ENCODE measurements at regions not wholly inside any gene's neighbourhood (a gene's known extent, or its start where the extent isn't known, plus 50 kb on each side); places are given as distances from the start of the nearest gene placed in this dataset.

- no peak overlapping the region for H3K27ac ChIP-seq
- CTCF ChIA-PET: interaction anchor here (0.7 kb wide), 1 partner anchor 71 kb away, joined by 4 read pairs; no protein-coding TSS in a partner anchor
- DNase-seq (ENCODE audit: low spot score): no peak
- POLR2A ChIA-PET (ENCODE audit: low non-redundant PET): no interaction called here
- no peak for TF ChIP-seq CTCF (conservative IDR thresholded peaks at IDR 0.05; ENCODE audit: low read depth)
Observed at GRCh38 chr7:114793155-114793845, 128.6 kb upstream of the MDFIC start.

GRCh38 chr7:114795475-114795874 is 126.4 kb upstream of the MDFIC start:
- no peak for TF ChIP-seq CTCF (conservative IDR thresholded peaks at IDR 0.05; ENCODE audit: low read depth)
- CTCF ChIA-PET: no interaction called here
- POLR2A ChIA-PET (ENCODE audit: low non-redundant PET): no interaction called here

GRCh38 chr7:114799628-114800028 is 122.3 kb upstream of the MDFIC start:
- TF ChIP-seq CTCF (conservative IDR thresholded peaks at IDR 0.05; ENCODE audit: low read depth): no peak
- ChIA-PET CTCF (no interaction called here), POLR2A (ENCODE audit: low non-redundant PET) (no interaction called here)
- DNase-seq (ENCODE audit: low spot score): no peak
- no peak overlapping the region for H3K27ac ChIP-seq

More at GRCh38 chr7:114795475-114795874, 126.4 kb upstream of the MDFIC start:
- DNase-seq (ENCODE audit: low spot score): no peak
- no peak overlapping the region for H3K27ac ChIP-seq

- no peak for DNase-seq (ENCODE audit: low spot score)
- TF ChIP-seq CTCF (conservative IDR thresholded peaks at IDR 0.05; ENCODE audit: low read depth): no peak
- no peak overlapping the region for H3K27ac ChIP-seq
- ChIA-PET CTCF (no interaction called here), POLR2A (ENCODE audit: low non-redundant PET) (no interaction called here)
Observed at GRCh38 chr7:114802632-114803031, 119.3 kb upstream of the MDFIC start.

GRCh38 chr7:114806590-114807162 is 115.2 kb upstream of the MDFIC start:
- no peak for TF ChIP-seq CTCF (conservative IDR thresholded peaks at IDR 0.05; ENCODE audit: low read depth)
- ChIA-PET CTCF (no interaction called here), POLR2A (ENCODE audit: low non-redundant PET) (no interaction called here)
- no peak overlapping the region for H3K27ac ChIP-seq
- no peak for DNase-seq (ENCODE audit: low spot score)

GRCh38 chr7:114812570-114812969 is 109.3 kb upstream of the MDFIC start:
- POLR2A ChIA-PET (ENCODE audit: low non-redundant PET): no interaction called here
- no peak for DNase-seq (ENCODE audit: low spot score)
- TF ChIP-seq CTCF (conservative IDR thresholded peaks at IDR 0.05; ENCODE audit: low read depth): no peak
- CTCF ChIA-PET: no interaction called here
- no peak overlapping the region for H3K27ac ChIP-seq

Measured in RWPE1 (cell line).